Cardiac fibroblast (primary cell): ENCODE measurements at regions not wholly inside any gene's neighbourhood (a gene's known extent, or its start where the extent isn't known, plus 50 kb on each side); places are given as distances from the start of the nearest gene placed in this dataset.
A peak's percentile ranks its signal among the peaks of the same experiment; 100 is the strongest.

ENCODE experiments used
- DNase-seq, 2 donors: peaks; one replicate each; pipeline versions ENCODE4 v3.0.0 to v3.0.0-alpha.2; 2010; ENCODE audit warnings: low read depth in 2 of 2
- H3K4me3 ChIP-seq, 2 donors: replicated peaks in 1 of 2; 1 replicate in 1 of 2; 2 replicates in 1 of 2; pipeline ENCODE4 v1.5.1; 2011; ENCODE audit warnings: low read depth in 2 of 2, low read length in 2 of 2, mild to moderate bottlenecking in 2 of 2, moderate library complexity in 1 of 2
- TF ChIP-seq, protein P1 (sequence below): IDR thresholded peaks from one replicate; pipeline ENCODE4 v1.5.1; 2011; ENCODE audit warnings: low read depth, mild to moderate bottlenecking, low read length, inconsistent platforms

GRCh38 chr7:116351966-116352365 lies 141.6 kb downstream of the TES start:
- no peak overlapping the region for H3K4me3 ChIP-seq
- TF ChIP-seq, protein P1, sequence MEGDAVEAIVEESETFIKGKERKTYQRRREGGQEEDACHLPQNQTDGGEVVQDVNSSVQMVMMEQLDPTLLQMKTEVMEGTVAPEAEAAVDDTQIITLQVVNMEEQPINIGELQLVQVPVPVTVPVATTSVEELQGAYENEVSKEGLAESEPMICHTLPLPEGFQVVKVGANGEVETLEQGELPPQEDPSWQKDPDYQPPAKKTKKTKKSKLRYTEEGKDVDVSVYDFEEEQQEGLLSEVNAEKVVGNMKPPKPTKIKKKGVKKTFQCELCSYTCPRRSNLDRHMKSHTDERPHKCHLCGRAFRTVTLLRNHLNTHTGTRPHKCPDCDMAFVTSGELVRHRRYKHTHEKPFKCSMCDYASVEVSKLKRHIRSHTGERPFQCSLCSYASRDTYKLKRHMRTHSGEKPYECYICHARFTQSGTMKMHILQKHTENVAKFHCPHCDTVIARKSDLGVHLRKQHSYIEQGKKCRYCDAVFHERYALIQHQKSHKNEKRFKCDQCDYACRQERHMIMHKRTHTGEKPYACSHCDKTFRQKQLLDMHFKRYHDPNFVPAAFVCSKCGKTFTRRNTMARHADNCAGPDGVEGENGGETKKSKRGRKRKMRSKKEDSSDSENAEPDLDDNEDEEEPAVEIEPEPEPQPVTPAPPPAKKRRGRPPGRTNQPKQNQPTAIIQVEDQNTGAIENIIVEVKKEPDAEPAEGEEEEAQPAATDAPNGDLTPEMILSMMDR = no peak
- DNase-seq = no peak

- TF ChIP-seq, protein P1 = no peak
- DNase-seq = peak; percentile 40 to 86
- no peak overlapping the region for H3K4me3 ChIP-seq
Observed at GRCh38 chr7:116353647-116354046, 143.3 kb downstream of the TES start.

DNA sequence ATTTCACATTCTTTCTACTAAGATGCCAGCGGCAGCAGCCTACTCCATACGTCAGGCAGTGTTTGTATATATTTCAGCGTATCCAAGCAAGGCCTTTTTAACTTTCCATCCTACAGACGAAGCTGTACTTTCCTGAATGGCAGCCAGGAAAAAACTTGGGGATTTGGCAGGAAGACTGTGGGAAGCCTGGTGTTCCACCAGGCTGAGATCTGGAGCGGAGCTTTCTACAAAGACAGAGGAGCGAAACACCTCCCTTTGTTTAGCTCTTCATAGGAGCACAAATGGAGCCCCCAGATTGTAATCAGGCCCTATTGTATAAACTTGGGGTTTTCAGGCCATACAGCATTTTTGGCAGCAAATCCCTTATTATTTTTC lies 143.8 kb downstream of the TES start:
- H3K4me3 ChIP-seq = no peak overlapping the region
- TF ChIP-seq, protein P1 = no peak
- peak; percentile 62 to 99 for DNase-seq

GRCh38 chr7:116354546-116355423 lies 144.4 kb downstream of the TES start:
- TF ChIP-seq, protein P1 = no peak
- DNase-seq = peak; percentile 97 to 100
- peak overlapping the region in 1 of 2 donors; percentile 12 for H3K4me3 ChIP-seq

DNA sequence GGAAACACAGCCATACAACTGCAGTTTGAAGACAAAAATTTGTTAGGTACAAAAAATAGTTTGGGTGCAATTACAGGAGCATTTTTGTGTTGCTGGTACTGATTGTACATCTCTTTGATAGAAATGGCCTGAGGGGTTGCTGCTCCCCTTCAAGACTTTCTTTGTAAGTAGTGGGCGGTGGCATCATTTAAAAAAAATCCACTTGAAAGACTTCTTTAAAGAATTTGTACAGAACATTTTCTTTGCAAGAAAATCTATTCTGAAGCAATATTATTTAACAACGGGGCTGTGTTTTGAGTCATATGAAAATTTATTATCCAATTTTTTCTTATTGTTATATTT lies 144.1 kb upstream of the CAV2 start:
- no peak for DNase-seq
- TF ChIP-seq, protein P1 = no peak
- H3K4me3 ChIP-seq = peak overlapping the region in 1 of 2 donors; percentile 12

- DNase-seq = no peak
- TF ChIP-seq, protein P1 = no peak
- H3K4me3 ChIP-seq = no peak overlapping the region
Observed at GRCh38 chr7:116356333-116356965, 143.1 kb upstream of the CAV2 start.
